Neural progenitor cell (in vitro differentiated cells): ENCODE measurements at regions not wholly inside any gene's neighbourhood (a gene's known extent, or its start where the extent isn't known, plus 50 kb on each side); places are given as distances from the start of the nearest gene placed in this dataset.

Source experiments
- DNase-seq: peaks from one replicate; pipeline ENCODE4 v3.0.0-alpha.2; 2016; ENCODE audit warnings: low spot score
- H2AFZ ChIP-seq: fragments of 200-600 bp; sonication (generic); replicated peaks from 2 replicates; pipeline ENCODE4 v1.6.1; 2016; ENCODE audit warnings: antibody characterized with exemption
- H3F3A ChIP-seq: fragments of 200-600 bp; sonication (generic); 2 replicates; pipeline ENCODE4 v1.6.1; 2016; ENCODE audit warnings: antibody characterized with exemption, low read depth
- H3K27ac ChIP-seq: fragments of 200-600 bp; sonication (generic); 2 replicates; pipeline ENCODE4 v1.5.1; 2016; ENCODE audit warnings: mild to moderate bottlenecking
- H3K27me3 ChIP-seq: fragments of 200-600 bp; sonication (generic); 2 replicates; pipeline ENCODE4 v1.6.1; 2016; ENCODE audit warnings: mild to moderate bottlenecking, moderate library complexity
- H3K36me3 ChIP-seq: fragments of 200-600 bp; sonication (generic); 2 replicates; pipeline ENCODE4 v1.5.1; 2016
- H3K4me1 ChIP-seq: fragments of 200-600 bp; sonication (generic); 2 replicates; pipeline ENCODE4 v1.6.1; 2016; ENCODE audit warnings: mixed run types
- H3K4me2 ChIP-seq: fragments of 200-600 bp; sonication (generic); 2 replicates; pipeline ENCODE4 v1.6.1; 2016
- H3K4me3 ChIP-seq: fragments of 200-600 bp; sonication (generic); 2 replicates; pipeline ENCODE4 v1.5.1; 2016
- H3K79me2 ChIP-seq: fragments of 200-600 bp; sonication (generic); 2 replicates; pipeline ENCODE4 v1.6.1; 2016; ENCODE audit warnings: low read depth
- H3K9ac ChIP-seq: fragments of 200-600 bp; sonication (generic); 2 replicates; pipeline ENCODE4 v1.6.1; 2016
- H3K9me3 ChIP-seq: fragments of 200-600 bp; sonication (generic); 2 replicates; pipeline ENCODE4 v1.5.1; 2016; ENCODE audit warnings: low read depth
- H4K20me1 ChIP-seq: fragments of 200-600 bp; sonication (generic); 2 replicates; pipeline ENCODE4 v1.6.1; 2016; ENCODE audit warnings: low read depth
- H3K27ac Mint-ChIP-seq: 3 replicates; pipeline ENCODE4 v1.8.0; 2021; ENCODE audit warnings: mixed read lengths
- H3K27me3 Mint-ChIP-seq: 2 replicates; pipeline ENCODE4 v1.8.0; 2022; ENCODE audit warnings: low read depth, mild to moderate bottlenecking, inconsistent platforms, moderate library complexity, mixed read lengths; ENCODE audit not compliant: insufficient read depth
- H3K36me3 Mint-ChIP-seq: 3 replicates; pipeline ENCODE4 v1.8.0; 2021; ENCODE audit warnings: mixed read lengths
- H3K4me1 Mint-ChIP-seq: 3 replicates; pipeline ENCODE4 v1.8.0; 2021; ENCODE audit warnings: mixed read lengths
- H3K4me3 Mint-ChIP-seq: 3 replicates; pipeline ENCODE4 v1.8.0; 2021; ENCODE audit warnings: mild to moderate bottlenecking, moderate library complexity, mixed read lengths
- H3K9me3 Mint-ChIP-seq: 3 replicates; pipeline ENCODE4 v1.8.0; 2020; ENCODE audit warnings: mixed read lengths
- CTCF ChIP-seq: fragments of 200-600 bp; sonication (generic); IDR thresholded peaks from 2 replicates; pipeline ENCODE4 v1.5.1; 2017; ENCODE audit warnings: antibody characterized with exemption, mild to moderate bottlenecking
- EZH2 ChIP-seq: fragments of 200-600 bp; sonication (generic); IDR thresholded peaks from 2 replicates; pipeline ENCODE4 v1.6.1; 2017; ENCODE audit warnings: antibody characterized with exemption, mild to moderate bottlenecking, moderate library complexity
- EZH2phosphoT487 ChIP-seq: fragments of 200-600 bp; sonication (generic); IDR thresholded peaks from 2 replicates; pipeline ENCODE4 v1.6.1; 2017; ENCODE audit warnings: antibody characterized with exemption

- no peak overlapping the region for H3K27ac ChIP-seq
- no peak overlapping the region for H3K9ac ChIP-seq
- peaks cover 5% of the 10 kb centered on the region for H3K36me3 Mint-ChIP-seq
- H3K27ac Mint-ChIP-seq = no peak overlapping the region
- no peak overlapping the region for H3K4me3 ChIP-seq
- H3K4me1 ChIP-seq = no peaks in the 10 kb centered on the region
- DNase-seq = no peak
- H3K36me3 ChIP-seq = no peaks in the 10 kb centered on the region
- no peaks in the 10 kb centered on the region for H3K9me3 ChIP-seq
- no peak for TF ChIP-seq CTCF
- TF ChIP-seq EZH2phosphoT487 = no peak
- TF ChIP-seq EZH2 = no peak
- no peak overlapping the region for H3K4me3 Mint-ChIP-seq
- H3K4me2 ChIP-seq = no peak overlapping the region
- no peaks in the 10 kb centered on the region for H3K27me3 ChIP-seq
- no peaks in the 10 kb centered on the region for H3K4me1 Mint-ChIP-seq
- H2AFZ ChIP-seq = no peak overlapping the region
- H3K27me3 Mint-ChIP-seq = peaks cover 2% of the 10 kb centered on the region
- H3K79me2 ChIP-seq = no peaks in the 10 kb centered on the region
- no peaks in the 10 kb centered on the region for H3F3A ChIP-seq
- H3K9me3 Mint-ChIP-seq = peaks cover 24% of the 10 kb centered on the region
- H4K20me1 ChIP-seq = no peaks in the 10 kb centered on the region
Observed at GRCh38 chr4:28251831-28252230, 1391.2 kb downstream of the STIM2 start.

- H3K9ac ChIP-seq = no peak overlapping the region
- Mint-ChIP-seq H3K4me3 (no peak overlapping the region), H3K27ac (no peak overlapping the region), H3K4me1 (no peaks in the 10 kb centered on the region), H3K9me3 (peaks cover 27% of the 10 kb centered on the region), H3K36me3 (peaks cover 5% of the 10 kb centered on the region), H3K27me3 (peaks cover 2% of the 10 kb centered on the region)
- no peak overlapping the region for H3K27ac ChIP-seq
- H3K4me2 ChIP-seq = no peak overlapping the region
- H3F3A ChIP-seq = no peaks in the 10 kb centered on the region
- H3K4me3 ChIP-seq = no peak overlapping the region
- no peaks in the 10 kb centered on the region for H3K4me1 ChIP-seq
- no peak for DNase-seq
- H3K79me2 ChIP-seq = no peaks in the 10 kb centered on the region
- no peaks in the 10 kb centered on the region for H3K36me3 ChIP-seq
- TF ChIP-seq EZH2 (no peak), CTCF (no peak), EZH2phosphoT487 (no peak)
- no peak overlapping the region for H2AFZ ChIP-seq
- H4K20me1 ChIP-seq = no peaks in the 10 kb centered on the region
- H3K27me3 ChIP-seq = no peaks in the 10 kb centered on the region
- H3K9me3 ChIP-seq = no peaks in the 10 kb centered on the region
Observed at GRCh38 chr4:28254003-28254402, 1393.4 kb downstream of the STIM2 start.

- no peaks in the 10 kb centered on the region for H3F3A ChIP-seq
- no peaks in the 10 kb centered on the region for H3K27me3 ChIP-seq
- peaks cover 25% of the 10 kb centered on the region for H3K9me3 Mint-ChIP-seq
- no peak for DNase-seq
- H3K4me3 Mint-ChIP-seq = no peak overlapping the region
- H3K36me3 ChIP-seq = no peaks in the 10 kb centered on the region
- H3K27ac Mint-ChIP-seq = no peak overlapping the region
- no peak overlapping the region for H3K4me3 ChIP-seq
- no peak for TF ChIP-seq CTCF
- TF ChIP-seq EZH2phosphoT487 = no peak
- TF ChIP-seq EZH2 = no peak
- no peak overlapping the region for H3K27ac ChIP-seq
- H3K4me1 ChIP-seq = no peaks in the 10 kb centered on the region
- no peaks in the 10 kb centered on the region for H3K9me3 ChIP-seq
- H3K9ac ChIP-seq = no peak overlapping the region
- no peak overlapping the region for H3K4me2 ChIP-seq
- peaks cover 5% of the 10 kb centered on the region for H3K36me3 Mint-ChIP-seq
- no peak overlapping the region for H2AFZ ChIP-seq
- H3K27me3 Mint-ChIP-seq = no peaks in the 10 kb centered on the region
- no peaks in the 10 kb centered on the region for H3K79me2 ChIP-seq
- H4K20me1 ChIP-seq = no peaks in the 10 kb centered on the region
- H3K4me1 Mint-ChIP-seq = no peaks in the 10 kb centered on the region
Observed at GRCh38 chr4:28256295-28256694, 1395.7 kb downstream of the STIM2 start.
